ENCODE measurements at regions not wholly inside any gene's neighbourhood (a gene's known extent, or its start where the extent isn't known, plus 50 kb on each side); places are given as distances from the start of the nearest gene placed in this dataset.

DNA sequence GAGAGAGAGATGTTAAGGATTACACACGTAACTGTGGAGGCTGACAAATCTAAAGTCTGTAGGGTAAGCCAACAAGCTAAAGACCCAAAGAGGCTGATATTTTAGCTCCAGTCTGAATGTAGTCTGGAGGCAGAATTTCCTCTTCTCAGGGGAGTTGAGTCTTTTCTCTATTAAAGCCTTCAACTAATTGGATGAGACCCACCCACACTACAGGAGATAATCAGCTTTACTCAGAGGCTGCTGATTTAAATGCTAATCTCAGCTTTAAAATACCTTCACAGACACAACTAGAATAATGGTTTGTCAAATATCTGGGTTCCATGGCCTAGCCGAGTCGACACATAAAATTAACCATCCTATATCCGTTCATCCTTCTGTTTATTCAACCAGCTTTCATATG is 204.3 kb upstream of the PSMD7 start:
- TF ChIP-seq, protein P1, sequence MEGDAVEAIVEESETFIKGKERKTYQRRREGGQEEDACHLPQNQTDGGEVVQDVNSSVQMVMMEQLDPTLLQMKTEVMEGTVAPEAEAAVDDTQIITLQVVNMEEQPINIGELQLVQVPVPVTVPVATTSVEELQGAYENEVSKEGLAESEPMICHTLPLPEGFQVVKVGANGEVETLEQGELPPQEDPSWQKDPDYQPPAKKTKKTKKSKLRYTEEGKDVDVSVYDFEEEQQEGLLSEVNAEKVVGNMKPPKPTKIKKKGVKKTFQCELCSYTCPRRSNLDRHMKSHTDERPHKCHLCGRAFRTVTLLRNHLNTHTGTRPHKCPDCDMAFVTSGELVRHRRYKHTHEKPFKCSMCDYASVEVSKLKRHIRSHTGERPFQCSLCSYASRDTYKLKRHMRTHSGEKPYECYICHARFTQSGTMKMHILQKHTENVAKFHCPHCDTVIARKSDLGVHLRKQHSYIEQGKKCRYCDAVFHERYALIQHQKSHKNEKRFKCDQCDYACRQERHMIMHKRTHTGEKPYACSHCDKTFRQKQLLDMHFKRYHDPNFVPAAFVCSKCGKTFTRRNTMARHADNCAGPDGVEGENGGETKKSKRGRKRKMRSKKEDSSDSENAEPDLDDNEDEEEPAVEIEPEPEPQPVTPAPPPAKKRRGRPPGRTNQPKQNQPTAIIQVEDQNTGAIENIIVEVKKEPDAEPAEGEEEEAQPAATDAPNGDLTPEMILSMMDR (IDR thresholded peaks at IDR 0.05; ENCODE audit: low read length), result no peak
- no peak for TF ChIP-seq EZH2 (IDR thresholded peaks at IDR 0.05; ENCODE audit: borderline replicate concordance, low read length)
